DND-41 (cell line): ENCODE measurements at regions not wholly inside any gene's neighbourhood (a gene's known extent, or its start where the extent isn't known, plus 50 kb on each side); places are given as distances from the start of the nearest gene placed in this dataset.

Experiments
- EZH2 ChIP-seq: IDR thresholded peaks from 3 replicates; pipeline ENCODE4 v1.6.1; 2012; ENCODE audit warnings: borderline replicate concordance, low read depth, mild to moderate bottlenecking, moderate library complexity, low read length, inconsistent platforms; ENCODE audit not compliant: severe bottlenecking
- TF ChIP-seq, protein P1 (sequence below): IDR thresholded peaks from 2 replicates; pipeline ENCODE4 v1.5.1; 2012; ENCODE audit warnings: borderline replicate concordance, low read length, moderate library complexity, mild to moderate bottlenecking; ENCODE audit not compliant: poor library complexity, severe bottlenecking; ENCODE audit errors: extremely low read depth

DNA sequence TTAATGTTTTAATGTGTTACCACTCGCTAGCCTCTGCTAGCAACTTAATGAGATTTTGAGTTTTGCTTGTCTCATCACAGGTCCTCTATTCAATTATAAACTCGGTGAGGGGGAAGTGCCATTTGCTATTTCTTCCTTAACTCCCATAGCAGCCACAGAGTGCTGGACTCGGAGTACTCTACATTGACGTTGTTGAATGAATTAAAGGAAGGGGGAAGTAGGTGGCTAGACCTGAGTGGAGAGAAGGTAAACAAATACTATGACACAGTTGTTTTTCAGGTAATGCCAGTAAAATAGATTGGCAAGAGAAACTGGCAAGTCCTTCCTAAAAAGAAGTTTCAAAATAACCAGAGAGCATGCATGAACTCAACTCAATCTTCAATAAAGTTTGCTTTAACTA is 339.3 kb downstream of the HRH4 start:
- TF ChIP-seq, protein P1, sequence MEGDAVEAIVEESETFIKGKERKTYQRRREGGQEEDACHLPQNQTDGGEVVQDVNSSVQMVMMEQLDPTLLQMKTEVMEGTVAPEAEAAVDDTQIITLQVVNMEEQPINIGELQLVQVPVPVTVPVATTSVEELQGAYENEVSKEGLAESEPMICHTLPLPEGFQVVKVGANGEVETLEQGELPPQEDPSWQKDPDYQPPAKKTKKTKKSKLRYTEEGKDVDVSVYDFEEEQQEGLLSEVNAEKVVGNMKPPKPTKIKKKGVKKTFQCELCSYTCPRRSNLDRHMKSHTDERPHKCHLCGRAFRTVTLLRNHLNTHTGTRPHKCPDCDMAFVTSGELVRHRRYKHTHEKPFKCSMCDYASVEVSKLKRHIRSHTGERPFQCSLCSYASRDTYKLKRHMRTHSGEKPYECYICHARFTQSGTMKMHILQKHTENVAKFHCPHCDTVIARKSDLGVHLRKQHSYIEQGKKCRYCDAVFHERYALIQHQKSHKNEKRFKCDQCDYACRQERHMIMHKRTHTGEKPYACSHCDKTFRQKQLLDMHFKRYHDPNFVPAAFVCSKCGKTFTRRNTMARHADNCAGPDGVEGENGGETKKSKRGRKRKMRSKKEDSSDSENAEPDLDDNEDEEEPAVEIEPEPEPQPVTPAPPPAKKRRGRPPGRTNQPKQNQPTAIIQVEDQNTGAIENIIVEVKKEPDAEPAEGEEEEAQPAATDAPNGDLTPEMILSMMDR, result no peak
- TF ChIP-seq EZH2, result no peak
